ENCODE measurements at regions not wholly inside any gene's neighbourhood (a gene's known extent, or its start where the extent isn't known, plus 50 kb on each side); places are given as distances from the start of the nearest gene placed in this dataset.
"Not testable (repeated sequence)": the region's sequence is repeated elsewhere in the genome, so short reads cannot be mapped to it uniquely, and the experiment has no call there.

DNA sequence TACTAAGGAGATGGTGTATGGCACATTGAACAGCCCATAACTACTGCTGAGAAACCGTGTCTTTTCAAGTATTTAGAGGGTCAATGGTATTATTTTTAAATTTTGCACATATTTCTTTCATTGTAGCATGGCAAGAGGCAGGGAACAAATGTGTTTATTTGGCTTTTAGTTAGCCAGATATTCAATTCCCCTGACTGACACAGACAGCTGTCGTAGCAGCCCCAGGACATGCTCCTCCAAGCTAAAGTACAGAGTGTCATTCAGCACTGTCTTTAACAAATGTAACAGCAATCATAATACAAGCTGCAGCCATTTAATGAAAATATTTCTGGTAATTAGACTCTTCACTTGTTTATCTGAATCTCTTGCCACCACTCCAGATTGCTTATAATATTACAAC lies 687.1 kb downstream of the KLHL13 start:
- TF ChIP-seq, protein P1, sequence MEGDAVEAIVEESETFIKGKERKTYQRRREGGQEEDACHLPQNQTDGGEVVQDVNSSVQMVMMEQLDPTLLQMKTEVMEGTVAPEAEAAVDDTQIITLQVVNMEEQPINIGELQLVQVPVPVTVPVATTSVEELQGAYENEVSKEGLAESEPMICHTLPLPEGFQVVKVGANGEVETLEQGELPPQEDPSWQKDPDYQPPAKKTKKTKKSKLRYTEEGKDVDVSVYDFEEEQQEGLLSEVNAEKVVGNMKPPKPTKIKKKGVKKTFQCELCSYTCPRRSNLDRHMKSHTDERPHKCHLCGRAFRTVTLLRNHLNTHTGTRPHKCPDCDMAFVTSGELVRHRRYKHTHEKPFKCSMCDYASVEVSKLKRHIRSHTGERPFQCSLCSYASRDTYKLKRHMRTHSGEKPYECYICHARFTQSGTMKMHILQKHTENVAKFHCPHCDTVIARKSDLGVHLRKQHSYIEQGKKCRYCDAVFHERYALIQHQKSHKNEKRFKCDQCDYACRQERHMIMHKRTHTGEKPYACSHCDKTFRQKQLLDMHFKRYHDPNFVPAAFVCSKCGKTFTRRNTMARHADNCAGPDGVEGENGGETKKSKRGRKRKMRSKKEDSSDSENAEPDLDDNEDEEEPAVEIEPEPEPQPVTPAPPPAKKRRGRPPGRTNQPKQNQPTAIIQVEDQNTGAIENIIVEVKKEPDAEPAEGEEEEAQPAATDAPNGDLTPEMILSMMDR (IDR thresholded peaks at IDR 0.05; ENCODE audit: insufficient read depth, low read length, severe bottlenecking) = no peak
- DNase-seq (ENCODE audit: low read depth) (no peak), FAIRE-seq (no peak)
- no peaks in the 10 kb centered on the region for H3K27me3 ChIP-seq (ENCODE audit: control insufficient read depth, insufficient read depth, low read length)
- no peak overlapping the region for H3K4me3 ChIP-seq (ENCODE audit: low read depth, low read length)
- no peaks in the 10 kb centered on the region for H3K36me3 ChIP-seq (ENCODE audit: control insufficient read depth, insufficient read depth, low read length)

DNA sequence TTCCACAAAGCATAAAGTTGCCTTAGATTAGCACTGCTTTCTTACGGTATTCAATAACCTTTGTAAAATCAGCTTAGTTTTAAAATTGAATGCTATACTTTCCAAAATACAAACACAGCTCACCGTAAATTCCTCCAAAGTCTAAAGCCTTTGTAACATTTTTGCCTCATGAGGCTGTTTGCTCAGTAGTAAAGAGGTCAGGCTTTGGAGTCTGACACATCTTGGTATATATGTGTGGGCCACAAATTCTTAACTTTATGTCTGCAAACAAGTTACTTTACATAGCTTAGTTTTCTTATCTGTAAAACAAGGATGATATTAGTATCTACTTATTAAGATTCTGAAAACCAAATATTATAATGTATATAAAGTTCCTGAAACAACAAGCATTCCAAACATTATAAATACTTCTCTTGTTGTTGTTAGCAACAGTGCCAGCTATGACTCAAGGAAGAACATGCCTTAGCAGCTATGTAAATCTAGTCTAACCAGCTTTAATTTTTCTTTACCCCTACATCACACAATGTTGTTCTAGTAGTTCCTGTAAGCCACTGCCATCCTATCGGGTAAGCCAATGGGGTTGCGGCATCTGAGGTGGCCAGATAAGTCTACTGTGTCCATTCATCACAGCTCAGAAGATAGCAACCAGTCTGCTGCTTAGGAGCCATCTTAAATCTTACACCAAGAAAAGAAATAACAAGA lies 709.0 kb downstream of the KLHL13 start:
- Histone ChIP-seq H3K4me3 (ENCODE audit: low read depth, low read length) (no peak overlapping the region), H3K27me3 (ENCODE audit: control insufficient read depth, insufficient read depth, low read length) (no peaks in the 10 kb centered on the region), H3K36me3 (ENCODE audit: control insufficient read depth, insufficient read depth, low read length) (no peaks in the 10 kb centered on the region)
- TF ChIP-seq, protein P1 (IDR thresholded peaks at IDR 0.05; ENCODE audit: insufficient read depth, low read length, severe bottlenecking) = no peak
- DNase-seq (ENCODE audit: low read depth) (peak; percentile 82), FAIRE-seq (no peak)

DNA sequence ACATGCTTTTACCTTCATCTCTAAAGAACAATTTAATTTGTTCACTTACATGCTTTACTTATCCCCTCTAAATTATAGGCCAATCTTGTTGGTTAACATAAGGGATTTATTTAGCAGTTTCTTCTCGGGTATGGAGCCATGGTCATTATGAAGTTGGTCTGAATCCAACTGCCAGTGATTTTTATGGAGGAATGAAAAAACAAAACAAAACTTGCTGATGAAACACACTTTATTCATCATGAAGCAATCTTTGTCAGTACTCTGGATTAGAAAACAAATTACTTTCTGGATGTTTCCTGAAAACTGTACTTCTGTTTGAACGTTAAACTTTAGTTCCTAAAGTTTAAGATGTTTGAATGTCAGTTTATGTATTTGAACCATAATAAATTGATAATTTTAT lies 715.8 kb downstream of the KLHL13 start:
- H3K4me3 ChIP-seq (ENCODE audit: low read depth, low read length) = no peak overlapping the region
- H3K36me3 ChIP-seq (ENCODE audit: control insufficient read depth, insufficient read depth, low read length) = no peaks in the 10 kb centered on the region
- no peaks in the 10 kb centered on the region for H3K27me3 ChIP-seq (ENCODE audit: control insufficient read depth, insufficient read depth, low read length)
- TF ChIP-seq, protein P1 (IDR thresholded peaks at IDR 0.05; ENCODE audit: insufficient read depth, low read length, severe bottlenecking) = no peak
- FAIRE-seq = no peak
- no peak for DNase-seq (ENCODE audit: low read depth)

DNA sequence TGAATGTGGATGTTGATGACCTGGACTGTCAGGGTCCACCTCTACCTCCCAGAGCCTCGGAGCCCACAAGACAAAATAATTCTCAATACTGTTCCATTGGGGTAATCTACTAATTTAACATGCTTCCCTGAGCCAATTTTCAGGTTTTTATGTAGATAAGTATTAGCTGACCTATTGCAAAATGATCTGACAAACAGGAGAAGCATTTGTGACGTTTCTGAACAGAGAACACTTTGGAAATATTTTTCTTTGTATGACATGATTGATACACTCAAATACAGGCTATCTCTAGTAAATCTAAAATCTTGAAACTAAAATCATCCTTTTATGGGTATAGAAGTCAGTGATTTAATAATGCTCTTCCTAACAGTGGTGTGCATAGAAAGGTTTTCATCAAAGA lies 716.6 kb downstream of the KLHL13 start:
- TF ChIP-seq, protein P1 (IDR thresholded peaks at IDR 0.05; ENCODE audit: insufficient read depth, low read length, severe bottlenecking) = no peak
- no peak overlapping the region for H3K4me3 ChIP-seq (ENCODE audit: low read depth, low read length)
- FAIRE-seq (no peak), DNase-seq (ENCODE audit: low read depth) (no peak)
- no peaks in the 10 kb centered on the region for H3K27me3 ChIP-seq (ENCODE audit: control insufficient read depth, insufficient read depth, low read length)
- no peaks in the 10 kb centered on the region for H3K36me3 ChIP-seq (ENCODE audit: control insufficient read depth, insufficient read depth, low read length)

DNA sequence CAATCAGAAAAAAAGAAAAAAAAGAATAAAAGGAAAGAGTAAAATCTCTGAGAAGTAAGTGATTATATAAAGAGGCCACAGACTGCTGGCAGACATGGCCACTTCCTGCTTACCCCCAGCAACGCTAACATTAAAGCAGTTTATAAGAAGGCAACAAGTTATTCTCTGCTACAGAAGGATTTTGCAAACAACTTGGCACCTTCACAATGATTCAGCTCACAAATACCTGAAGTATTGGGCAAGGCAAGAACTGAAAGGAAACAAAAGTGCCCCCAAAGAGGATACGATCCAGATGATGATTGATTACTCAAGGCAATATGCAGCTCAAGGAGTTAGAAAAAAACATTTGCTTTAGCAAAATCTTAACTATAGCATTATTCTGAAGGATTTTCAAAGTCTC lies 718.8 kb downstream of the KLHL13 start:
- DNase-seq (ENCODE audit: low read depth) = peak; percentile 43
- Histone ChIP-seq H3K4me3 (ENCODE audit: low read depth, low read length) (no peak overlapping the region), H3K27me3 (ENCODE audit: control insufficient read depth, insufficient read depth, low read length) (no peaks in the 10 kb centered on the region), H3K36me3 (ENCODE audit: control insufficient read depth, insufficient read depth, low read length) (no peaks in the 10 kb centered on the region)
- no peak for FAIRE-seq
- TF ChIP-seq, protein P1 (IDR thresholded peaks at IDR 0.05; ENCODE audit: insufficient read depth, low read length, severe bottlenecking) = no peak

DNA sequence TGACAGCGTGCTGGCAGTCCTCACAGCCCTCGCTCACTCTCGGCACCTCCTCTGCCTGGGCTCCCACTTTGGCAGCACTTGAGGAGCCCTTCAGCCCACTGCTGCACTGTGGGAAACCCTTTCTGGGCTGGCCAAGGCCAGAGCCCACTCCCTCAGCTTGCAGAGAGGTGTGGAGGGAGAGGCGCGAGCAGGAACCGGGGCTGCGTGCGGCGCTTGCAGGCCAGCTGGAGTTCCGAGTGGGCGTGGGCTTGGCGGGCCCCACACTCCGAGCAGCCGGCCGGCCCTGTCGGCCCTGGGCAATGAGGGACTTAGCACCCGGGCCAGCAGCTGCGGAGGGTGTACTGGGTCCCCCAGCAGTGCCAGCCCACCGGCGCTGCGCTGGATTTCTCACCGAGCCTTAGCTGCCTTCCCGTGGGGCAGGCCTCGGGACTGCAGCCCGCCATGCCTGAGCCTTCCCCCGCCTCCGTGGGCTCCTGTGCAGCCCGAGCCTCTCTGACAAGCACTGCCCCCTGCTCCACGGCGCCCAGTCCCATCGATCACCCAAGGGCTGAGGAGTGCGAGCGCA lies 722.0 kb downstream of the KLHL13 start:
- DNase-seq (ENCODE audit: low read depth); H3K27me3 ChIP-seq (ENCODE audit: control insufficient read depth, insufficient read depth, low read length); H3K4me3 ChIP-seq (ENCODE audit: low read depth, low read length); H3K36me3 ChIP-seq (ENCODE audit: control insufficient read depth, insufficient read depth, low read length); FAIRE-seq: not testable (repeated sequence)

DNA sequence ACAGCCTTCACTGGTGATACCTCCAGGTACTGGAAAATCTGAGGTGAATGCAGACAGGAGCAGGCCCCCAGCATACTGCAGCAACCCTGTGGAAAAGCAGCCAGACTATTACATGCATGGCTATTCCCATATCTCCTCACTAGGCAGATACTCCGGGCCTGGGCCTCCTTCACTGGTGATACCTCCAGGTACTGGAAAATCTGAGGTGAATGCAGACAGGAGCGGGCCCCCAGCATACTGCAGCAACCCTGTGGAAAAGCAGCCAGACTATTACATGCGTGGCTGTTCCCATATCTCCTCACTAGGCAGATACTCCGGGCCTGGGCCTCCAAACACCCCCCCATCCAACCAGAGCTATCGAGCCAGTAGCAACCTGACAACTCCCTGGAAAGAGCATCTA lies 724.2 kb downstream of the KLHL13 start:
- not testable (repeated sequence) for H3K4me3 ChIP-seq (ENCODE audit: low read depth, low read length); FAIRE-seq; DNase-seq (ENCODE audit: low read depth)

More for the DNA sequence above, 724.2 kb downstream of the KLHL13 start:
- H3K27me3 ChIP-seq (ENCODE audit: control insufficient read depth, insufficient read depth, low read length); H3K36me3 ChIP-seq (ENCODE audit: control insufficient read depth, insufficient read depth, low read length): not testable (repeated sequence)
